GM19043 (cell line): ENCODE measurements at regions not wholly inside any gene's neighbourhood (a gene's known extent, or its start where the extent isn't known, plus 50 kb on each side); places are given as distances from the start of the nearest gene placed in this dataset.

Experiments
- ATAC-seq: cut with Tn5 transposase; IDR thresholded peaks from one replicate; pipeline ENCODE4 v1.9.1; 2021; ENCODE audit warnings: low read depth; ENCODE audit not compliant: unreplicated experiment

DNA sequence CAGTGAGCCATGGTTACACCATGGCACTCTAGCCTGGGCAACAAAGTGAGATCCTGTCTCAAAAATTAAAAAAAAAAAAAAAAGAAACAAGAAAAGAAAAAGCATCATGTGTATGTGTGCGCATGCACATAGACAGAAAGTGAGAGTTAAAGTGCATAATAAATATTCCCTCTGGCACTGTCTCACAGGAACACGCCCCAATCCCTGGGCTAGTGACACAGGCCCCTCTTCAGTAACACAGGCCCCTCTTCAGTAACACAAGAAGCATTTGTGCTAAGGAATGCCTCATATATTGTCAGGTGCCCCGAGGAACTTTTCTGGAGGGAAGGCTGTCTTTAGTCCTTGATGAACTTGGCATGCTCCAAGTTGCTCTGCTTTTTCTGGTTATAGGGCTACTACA lies 57.5 kb downstream of the RPL27A start:
- no peak for ATAC-seq

DNA sequence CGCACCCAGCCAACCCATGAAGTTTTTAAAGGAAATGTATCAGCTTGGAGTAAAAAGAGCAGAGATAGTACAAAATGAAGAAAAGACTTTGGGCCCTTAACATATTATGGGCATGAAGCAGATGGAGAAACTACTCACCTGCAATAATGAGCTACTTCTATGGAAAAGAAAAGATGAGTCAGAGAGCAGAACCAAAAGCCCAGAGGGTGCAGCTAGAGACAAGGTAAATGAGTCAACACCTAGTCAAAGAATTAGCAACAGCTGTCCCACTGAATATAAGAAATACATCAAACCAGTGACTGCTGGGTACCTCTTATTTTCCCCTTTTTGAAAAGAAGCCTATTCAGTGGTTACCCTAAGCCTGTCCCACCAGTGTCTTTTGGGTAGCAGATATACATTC lies 61.8 kb downstream of the RPL27A start:
- no peak for ATAC-seq

DNA sequence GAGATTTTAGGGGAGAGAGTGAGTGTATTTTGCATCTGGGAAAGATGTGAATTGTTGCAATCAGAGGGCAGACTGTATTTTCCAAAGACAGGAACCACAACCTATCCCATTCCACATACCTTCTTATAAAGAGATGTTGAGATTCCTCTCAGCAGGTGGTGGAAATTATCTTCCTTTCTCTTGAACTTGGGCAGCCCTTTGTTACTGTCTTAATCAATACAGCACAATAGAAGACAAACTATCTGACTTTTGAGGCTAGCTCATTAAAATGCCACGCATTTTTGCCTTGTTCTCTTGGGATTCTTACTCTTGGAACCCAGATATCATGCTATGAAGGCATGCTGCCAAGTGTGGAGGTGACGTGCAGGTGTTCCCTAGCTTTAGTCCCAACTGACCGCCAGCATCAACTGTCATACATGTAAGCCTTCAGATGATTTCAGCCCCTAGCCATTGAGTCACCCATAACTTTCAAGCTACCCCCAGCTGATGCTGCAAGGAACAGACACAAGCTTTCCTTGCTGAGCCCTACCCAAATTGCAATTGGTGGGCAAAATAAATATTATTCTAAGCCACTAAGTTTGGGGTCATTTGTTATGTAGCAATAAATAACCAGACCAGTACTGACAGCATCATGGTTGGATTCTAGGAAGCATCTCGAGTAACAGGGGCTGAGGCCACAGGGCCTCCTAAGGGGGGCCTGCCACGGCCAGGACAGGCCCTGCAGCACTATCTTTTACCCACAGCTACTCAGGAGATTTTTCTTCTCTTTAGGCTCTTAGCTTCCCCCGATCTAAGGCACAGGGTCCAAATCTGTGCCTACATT lies 63.0 kb downstream of the RPL27A start:
- ATAC-seq = no peak

DNA sequence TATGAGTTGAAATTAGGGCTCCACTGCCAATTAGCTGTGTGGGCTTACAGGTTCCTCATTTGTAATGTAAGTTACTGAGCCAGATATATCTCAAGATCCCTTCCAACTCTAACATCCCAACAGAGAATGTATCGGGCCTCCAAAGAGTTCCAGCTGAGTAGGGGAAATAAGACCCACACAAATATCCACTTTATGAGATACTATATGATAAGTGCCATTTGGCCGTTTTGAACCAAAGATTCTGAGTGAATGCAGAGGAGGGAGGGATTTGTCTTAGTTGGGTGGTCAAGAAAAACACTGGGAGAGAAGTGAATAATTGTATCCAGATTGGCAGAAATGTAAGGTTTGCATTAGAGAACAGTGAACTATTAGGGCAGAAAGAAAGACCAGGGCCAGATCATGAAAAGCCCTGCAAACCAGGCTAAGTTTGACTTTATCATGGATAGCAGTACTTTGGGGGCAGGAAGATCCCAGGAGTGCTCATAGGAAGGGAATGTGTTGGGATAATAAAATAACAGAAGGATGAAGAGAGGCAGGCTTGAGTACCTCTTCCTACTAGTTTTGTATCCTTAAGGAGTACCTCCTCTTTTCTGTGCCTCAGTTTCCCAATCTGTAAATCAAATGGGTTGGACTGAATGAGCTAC lies 63.9 kb downstream of the RPL27A start:
- ATAC-seq = no peak

DNA sequence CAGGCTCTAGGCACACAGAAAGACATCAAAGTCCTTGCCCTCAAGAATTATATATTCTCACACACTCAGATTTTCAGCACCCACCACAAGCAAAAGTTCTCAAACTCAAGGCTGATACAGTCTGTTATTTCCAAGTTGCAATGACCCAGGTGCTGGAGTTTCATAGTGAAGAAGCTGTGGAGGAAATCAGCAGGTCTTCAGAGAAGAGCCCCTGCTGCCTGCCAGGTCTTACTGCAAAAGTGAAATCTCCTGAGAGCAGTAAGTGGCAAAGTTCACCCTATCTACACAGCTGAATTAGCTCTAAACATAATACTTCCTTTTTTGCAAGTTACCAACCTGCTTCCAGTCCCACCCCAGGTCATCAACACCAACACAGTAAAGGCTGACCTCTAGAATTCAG lies 64.6 kb downstream of the RPL27A start:
- ATAC-seq = no peak

DNA sequence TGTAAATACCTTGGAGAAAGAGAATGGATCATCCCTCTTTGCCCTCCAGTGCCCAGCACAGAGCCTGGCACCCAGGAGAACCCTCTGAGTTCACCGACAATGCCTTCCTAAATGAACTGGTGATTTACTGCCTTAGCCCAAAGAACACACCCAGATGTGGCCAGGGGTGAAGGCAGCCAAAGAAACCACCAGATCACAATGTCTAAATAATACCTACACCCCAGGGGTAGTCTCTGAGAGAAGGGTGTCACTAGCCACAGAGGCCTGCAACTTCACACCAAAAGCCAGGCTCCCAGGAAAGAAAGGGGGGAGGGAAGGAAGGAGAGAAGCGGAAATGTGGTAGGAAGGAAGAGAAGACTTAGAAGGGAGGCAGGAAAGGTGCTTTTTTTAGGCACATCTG lies 65.7 kb downstream of the RPL27A start:
- ATAC-seq = no peak

DNA sequence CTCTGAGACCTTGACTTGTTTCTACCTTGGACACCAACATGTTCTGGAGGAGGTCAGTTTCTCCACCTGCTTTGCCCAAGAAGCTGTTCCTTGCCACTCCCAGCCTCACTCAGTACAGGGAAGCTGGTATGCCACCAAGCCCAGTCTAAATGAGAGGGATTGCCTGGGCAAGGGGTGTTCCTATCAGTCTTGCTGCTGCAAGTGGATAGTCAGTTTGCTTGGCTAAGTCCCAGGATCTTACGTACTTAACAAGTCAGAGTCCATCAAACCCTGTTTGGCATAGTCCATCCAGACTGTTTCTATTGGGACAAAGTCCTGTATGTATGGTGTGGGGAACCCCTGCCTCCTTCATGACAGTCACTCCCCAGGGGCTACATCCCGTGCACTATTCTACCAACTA lies 66.6 kb downstream of the RPL27A start:
- no peak for ATAC-seq

DNA sequence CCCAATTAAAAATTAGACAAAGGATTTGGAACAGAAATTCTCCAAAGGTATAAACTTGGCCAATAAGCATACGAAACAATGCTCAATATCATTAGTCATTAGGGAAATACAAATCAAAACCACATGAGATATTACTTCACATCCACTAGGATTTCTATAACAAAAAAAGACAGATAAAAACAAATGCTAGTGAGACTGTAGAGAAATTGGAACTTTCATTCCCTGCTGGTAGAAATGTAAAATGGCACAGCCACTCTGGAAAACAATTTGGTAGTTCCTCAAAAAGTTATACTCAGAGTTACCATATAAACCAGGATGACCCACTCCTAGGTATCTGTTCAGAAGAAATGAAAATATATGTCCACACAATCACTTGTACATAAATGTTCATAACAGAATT lies 71.6 kb downstream of the RPL27A start:
- ATAC-seq = no peak

DNA sequence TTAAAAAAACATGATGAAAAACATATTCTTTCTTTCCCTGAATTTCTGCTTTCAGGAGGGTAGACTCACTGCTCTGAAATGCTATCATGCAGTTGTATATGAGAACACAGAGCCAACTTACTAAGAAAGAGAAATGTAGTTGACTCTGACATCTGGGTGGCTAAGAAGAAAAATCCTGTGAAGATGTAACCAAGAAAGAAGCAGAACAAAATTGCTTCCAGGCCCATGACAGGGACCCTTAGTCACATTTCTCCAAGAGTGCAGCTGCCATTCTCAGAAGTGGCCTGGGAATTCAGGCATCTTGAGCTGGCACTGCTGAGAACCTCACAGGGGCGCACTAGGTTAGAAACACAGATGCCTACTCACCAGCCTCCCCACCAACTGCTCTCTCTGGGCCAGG lies 73.6 kb downstream of the RPL27A start:
- ATAC-seq = no peak

DNA sequence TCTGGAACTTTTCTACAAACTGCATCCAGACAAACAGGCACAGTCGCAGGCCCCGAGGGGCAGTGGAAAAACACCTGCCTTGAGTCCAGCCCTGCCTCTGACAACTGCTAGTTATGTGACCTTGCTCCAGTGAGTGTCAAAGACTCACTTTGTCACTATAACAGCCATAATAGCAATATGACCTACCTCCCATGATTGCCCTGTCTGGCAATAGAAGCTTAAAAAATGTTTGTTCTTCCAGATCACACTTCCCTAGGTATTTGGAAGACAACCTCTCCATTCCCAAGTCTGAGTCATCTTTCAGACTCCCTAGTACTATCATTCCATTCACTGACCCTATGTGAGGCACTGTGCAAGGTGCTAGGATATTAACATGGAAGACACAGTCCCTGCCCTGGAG lies 74.5 kb downstream of the RPL27A start:
- no peak for ATAC-seq

DNA sequence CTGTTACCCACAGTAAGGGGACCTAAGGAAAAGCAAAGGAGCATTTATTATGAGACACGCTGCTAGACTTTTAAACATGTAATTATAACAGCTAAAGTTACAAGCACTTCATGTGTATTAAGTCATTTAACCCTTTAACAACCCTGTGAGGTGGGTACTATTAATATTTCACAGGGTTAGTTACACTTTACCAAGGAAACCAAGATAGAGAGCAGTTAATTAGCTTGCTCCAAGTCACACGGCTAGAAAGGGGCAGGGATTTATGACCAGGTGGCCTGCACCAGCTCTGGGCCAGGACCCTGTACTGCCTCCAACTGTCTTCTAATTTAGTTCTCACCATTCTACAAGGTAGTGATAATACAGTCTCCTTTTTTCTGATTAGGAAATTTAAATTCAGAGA lies 74.9 kb downstream of the RPL27A start:
- no peak for ATAC-seq

DNA sequence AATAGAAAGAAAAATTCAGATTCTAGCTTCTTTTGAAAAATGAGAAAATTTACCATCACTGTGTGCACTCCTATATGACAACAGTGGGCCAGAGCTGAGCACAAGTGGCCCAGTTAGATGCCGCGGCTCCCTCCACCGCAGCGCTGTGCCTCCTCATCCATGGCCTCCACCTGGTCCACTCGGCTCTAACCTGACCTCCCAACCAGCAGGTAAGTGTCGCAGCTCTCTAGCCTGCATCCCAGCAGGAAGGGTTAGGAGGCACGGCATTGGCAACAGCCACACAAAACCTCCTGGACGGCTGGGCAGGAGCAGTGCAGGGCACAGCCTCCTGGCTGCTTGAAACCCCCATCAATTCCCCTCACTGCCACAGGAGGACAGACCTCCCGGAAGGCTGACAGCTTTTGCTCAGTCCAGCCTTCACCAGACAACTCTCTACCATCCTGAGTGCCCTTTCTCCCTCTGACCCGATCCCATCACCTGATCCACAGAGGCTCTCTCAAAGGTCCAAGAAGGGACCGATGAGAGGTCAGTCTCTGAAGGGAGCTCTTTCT lies 76.1 kb downstream of the RPL27A start:
- ATAC-seq = no peak

DNA sequence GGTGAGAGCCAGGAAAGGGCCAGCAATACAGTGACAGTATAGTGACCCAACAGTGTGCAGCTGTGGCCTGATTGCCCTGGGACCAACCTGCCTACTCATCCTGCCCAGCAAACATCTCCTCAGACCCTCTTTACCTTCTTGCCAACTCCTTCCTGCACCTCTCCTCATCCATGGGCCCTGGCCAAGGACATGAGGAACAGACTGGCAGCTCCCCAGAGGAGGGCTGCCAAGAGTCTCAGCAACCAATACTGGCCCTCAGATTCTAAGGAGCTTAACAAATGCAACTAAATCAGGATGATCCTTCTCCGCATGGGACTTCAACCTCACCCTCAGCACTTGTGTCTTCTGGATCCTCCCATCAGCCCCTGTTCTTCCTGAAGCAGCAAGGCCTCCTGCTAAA lies 77.0 kb downstream of the RPL27A start:
- ATAC-seq = no peak

DNA sequence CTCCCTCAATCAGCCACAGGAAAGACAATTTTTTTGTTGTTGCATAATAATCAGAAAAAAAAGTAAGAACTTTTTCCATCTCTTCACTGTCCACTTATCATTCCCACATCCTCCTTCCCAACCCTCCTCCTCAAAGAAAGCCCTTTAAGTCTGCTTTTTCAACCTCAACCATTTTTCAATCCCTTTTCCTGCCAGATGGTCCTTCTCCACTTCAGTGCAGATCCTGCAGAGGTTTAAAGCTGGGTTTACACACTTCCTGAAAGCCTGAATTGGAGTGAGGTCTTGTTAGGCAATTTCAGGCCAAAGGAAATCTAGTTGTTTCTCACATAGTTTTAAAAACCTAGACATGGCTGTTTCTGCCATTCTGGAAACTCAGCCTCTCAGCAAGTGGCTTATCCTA lies 78.3 kb downstream of the RPL27A start:
- ATAC-seq = no peak

DNA sequence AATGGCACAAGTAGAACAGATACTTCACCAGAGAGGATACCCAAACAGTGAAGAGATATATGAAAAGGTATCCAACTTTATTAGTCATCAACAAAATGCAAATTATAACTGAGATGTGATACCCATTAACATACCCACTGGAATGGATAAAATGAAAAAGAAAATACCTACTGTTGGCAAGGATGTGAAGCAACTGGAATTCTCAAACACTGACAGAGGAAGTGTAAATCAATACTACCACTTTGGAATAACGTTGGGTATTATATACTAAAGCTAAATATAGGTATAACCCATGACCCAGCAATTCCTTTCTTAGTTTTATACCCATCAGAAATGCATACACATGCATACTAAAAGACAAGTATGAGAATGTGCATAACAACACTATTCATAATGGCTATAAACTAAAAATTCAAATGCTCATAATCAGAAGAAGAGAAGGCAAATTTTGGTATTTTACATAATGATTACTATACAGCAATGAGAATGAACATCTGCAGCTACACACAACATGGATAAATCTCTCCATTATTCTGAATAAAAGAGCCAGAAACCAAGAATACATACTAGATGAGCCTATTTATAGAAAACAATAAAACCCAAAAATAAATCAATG lies 80.6 kb downstream of the RPL27A start:
- no peak for ATAC-seq

DNA sequence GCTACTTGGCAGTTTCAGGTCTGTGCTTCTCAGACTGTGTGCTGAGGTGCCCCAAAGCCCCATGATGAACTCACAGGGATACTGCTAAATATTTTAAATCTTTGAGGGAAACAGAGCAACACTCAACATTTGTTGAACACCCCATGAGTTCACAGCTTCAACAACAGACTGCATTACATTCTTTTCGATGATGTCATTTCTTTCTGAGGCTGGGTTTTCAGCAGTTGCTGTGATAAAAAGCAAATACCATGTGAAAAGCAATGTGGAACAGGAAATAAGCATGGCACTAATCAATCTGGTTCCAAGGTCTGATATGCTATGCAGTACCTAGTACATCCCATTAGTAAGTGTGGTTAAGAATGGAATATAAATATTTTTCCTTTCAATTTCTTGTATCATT lies 82.7 kb downstream of the RPL27A start:
- no peak for ATAC-seq

DNA sequence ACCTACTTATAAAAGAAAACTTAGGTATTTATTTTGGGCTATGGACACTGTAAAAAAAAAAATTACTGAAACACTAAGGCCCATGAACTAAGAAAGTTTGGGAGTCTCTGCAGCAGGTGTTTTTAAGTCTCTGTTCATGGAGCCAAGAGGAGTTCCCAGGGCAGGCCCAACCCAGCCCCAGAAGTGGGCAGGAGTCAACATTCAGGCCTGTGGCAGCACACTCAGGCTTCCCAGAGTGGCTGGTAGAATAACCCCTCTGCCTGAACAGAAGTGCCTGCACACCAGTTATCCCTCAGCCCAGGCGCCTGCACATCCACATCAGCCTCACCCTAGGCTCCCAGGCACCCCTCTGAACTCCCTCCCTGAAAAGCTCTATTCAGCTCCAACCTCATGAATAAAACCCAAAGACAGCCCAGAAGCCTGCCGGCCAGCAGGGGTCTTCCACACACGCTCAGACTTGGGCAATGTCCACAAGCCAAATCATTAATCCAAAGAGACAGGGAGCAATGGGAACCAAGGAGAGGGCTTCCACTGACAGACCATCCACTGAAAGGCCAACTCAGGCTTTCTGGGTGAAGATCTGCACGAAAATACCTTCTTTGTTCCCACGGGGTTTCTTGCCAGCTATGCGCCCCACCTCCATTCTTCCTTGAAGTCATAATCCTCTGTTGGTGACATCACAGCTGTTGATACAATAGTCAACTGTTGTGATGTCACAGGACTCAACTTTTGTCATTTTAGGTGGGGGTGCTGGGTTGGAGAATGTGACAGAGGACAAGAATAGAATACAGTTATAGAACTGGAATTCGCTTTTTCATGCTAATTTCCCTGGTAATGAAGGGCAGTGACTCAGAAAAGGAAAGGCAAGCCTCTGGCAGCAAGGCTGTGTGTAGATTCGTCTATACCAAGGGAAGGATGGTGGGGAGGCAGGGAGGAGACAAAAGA lies 83.7 kb downstream of the RPL27A start:
- ATAC-seq = no peak

DNA sequence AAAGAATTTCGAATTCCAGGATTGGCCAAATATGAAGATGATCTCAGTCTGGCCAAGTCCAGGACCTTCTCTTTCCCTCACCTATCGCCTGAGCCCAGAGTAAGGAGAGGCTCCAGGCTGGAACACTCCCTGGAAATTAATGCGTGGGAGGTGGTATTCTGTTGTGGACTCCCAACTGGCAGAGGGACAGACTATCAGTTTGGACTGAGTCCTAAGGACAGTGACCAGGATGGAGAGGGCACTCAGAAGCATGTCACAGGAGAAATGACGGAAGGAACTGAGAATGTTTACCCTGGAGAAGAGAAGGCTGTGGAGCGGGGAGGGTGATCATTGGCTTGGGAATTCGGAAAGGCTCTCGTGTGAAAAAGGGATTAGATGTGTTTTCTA lies 84.4 kb downstream of the RPL27A start:
- no peak for ATAC-seq

DNA sequence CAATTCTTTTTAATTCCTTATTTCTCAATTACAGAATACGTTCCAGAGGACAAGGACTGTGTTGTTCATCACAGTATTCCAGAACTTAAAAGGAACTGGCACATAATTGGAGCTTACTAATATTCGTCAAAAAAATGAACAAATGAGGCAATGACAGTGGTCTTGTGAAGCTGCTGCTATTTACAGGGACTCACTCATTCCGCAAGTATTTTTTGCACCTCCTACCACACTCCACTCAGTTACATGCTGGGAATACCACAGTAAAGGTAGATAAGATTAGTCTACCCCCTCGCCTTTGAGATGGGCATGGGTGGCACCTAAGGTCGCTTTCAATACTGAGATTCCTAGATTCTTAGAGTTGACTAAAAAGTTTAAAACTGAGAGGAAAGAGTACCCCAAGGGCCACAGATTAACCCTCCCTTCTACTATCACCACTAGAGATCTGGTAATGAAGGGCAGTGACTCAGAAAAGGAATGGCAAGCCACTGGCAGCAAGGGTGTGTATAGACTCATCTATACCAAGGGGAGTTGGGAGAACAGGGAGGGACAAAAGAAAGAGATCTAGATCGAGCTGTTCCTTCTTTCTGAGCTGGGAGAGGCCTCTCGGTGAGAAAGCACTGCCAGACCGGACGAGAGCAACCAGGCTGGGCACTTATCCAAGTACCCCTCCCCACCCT lies 85.0 kb downstream of the RPL27A start:
- ATAC-seq = no peak
